CD4-positive, alpha-beta T cell (primary cell): ENCODE measurements at regions not wholly inside any gene's neighbourhood (a gene's known extent, or its start where the extent isn't known, plus 50 kb on each side); places are given as distances from the start of the nearest gene placed in this dataset.

Source experiments
- ATAC-seq: fragments of 200-7000 bp; cut with Tn5 transposase; one replicate; pipeline ENCODE4 v1.10.0; 2022; ENCODE audit warnings: mild to moderate bottlenecking; ENCODE audit not compliant: poor library complexity
- CTCF ChIA-PET: fragments of 350-600 bp; sonication (Branson Sonifier 250); formaldehyde crosslinking; loops from one replicate; lab custom pipeline; 2021; ENCODE audit warnings: antibody characterized with exemption, inconsistent platforms; lab: Charles Lee
- POLR2A ChIA-PET: fragments of 350-600 bp; sonication (Branson Sonifier 250); formaldehyde crosslinking; loops from one replicate; lab custom pipeline; 2021; ENCODE audit warnings: antibody characterized with exemption, inconsistent platforms; lab: Charles Lee
- DNase-seq, 14 experiments: peaks; one replicate each; pipeline ENCODE4 v3.0.0-alpha.2; 2013 to 2020; ENCODE audit warnings: mixed read lengths in 2 of 14
- H3K27ac ChIP-seq, 2 donors: one replicate each; pipeline versions ENCODE4 v1.5.1 to v1.7.0; 2013; ENCODE audit warnings: low read length in 2 of 2, low read depth in 1 of 2, mild to moderate bottlenecking in 1 of 2
- H3K27me3 ChIP-seq, 2 experiments: 1 replicate in 1 of 2; 2 replicates in 1 of 2; pipeline versions ENCODE4 v1.6.1 to v1.7.0; 2013; ENCODE audit warnings: low read length in 2 of 2, control low read depth in 1 of 2, mild to moderate bottlenecking in 1 of 2, moderate library complexity in 1 of 2; ENCODE audit not compliant: insufficient read depth in 2 of 2, control insufficient read depth in 1 of 2
- H3K36me3 ChIP-seq: one replicate; pipeline ENCODE4 v1.6.1; 2013; ENCODE audit warnings: low read length, control low read depth; ENCODE audit not compliant: insufficient read depth
- H3K4me1 ChIP-seq: one replicate; pipeline ENCODE4 v1.6.1; 2013; ENCODE audit warnings: low read length, control low read depth; ENCODE audit not compliant: insufficient read depth
- H3K4me3 ChIP-seq: one replicate; pipeline ENCODE4 v1.5.1; 2013; ENCODE audit warnings: mild to moderate bottlenecking, low read length, moderate library complexity
- H3K9me3 ChIP-seq, 2 experiments: 1 replicate in 1 of 2; 2 replicates in 1 of 2; pipeline versions ENCODE4 v1.6.1 to v1.7.0; 2013; ENCODE audit warnings: low read length in 2 of 2, mild to moderate bottlenecking in 2 of 2, control low read depth in 1 of 2, moderate library complexity in 1 of 2; ENCODE audit not compliant: control insufficient read depth in 1 of 2, insufficient read depth in 1 of 2
- H3K27ac Mint-ChIP-seq: one replicate; pipeline ENCODE4 v1.8.0; 2020; ENCODE audit warnings: mixed read lengths
- H3K27me3 Mint-ChIP-seq: one replicate; pipeline ENCODE4 v1.8.0; 2021; ENCODE audit warnings: mixed read lengths
- H3K36me3 Mint-ChIP-seq: one replicate; pipeline ENCODE4 v1.8.0; 2021; ENCODE audit warnings: low read depth, mixed read lengths
- H3K4me1 Mint-ChIP-seq: one replicate; pipeline ENCODE4 v1.8.0; 2021; ENCODE audit warnings: low read depth, mixed read lengths
- H3K4me3 Mint-ChIP-seq: one replicate; pipeline ENCODE4 v1.8.0; 2020; ENCODE audit warnings: mild to moderate bottlenecking, mixed read lengths
- H3K9me3 Mint-ChIP-seq: one replicate; pipeline ENCODE4 v1.8.0; 2020; ENCODE audit warnings: mixed read lengths
- CTCF ChIP-seq: fragments of 200-600 bp; IDR thresholded peaks from one replicate; pipeline ENCODE4 v1.8.0; 2022; ENCODE audit warnings: antibody characterized with exemption, mild to moderate bottlenecking
- intact Hi-C, 2 experiments: fragments of 100-400 bp; cut with DNase I in 1 of 2; cut with micrococcal nuclease in 1 of 2; formaldehyde crosslinking; loops; one replicate each; pipeline versions ENCODE4 v1.15.1 to v1.9.0; 2023 to 2025; cut with DNase I, micrococcal nuclease

GRCh38 chr10:3241967-3242650, 69.5 kb upstream of the PITRM1 start:
- H3K9me3 Mint-ChIP-seq, result no peaks in the 10 kb centered on the region
- H3K4me1 Mint-ChIP-seq, result peaks cover 5% of the 10 kb centered on the region
- DNase-seq, result no peak
- no peaks in the 10 kb centered on the region for H3K36me3 Mint-ChIP-seq
- Histone ChIP-seq H3K4me1 (peaks cover 4% of the 10 kb centered on the region), H3K9me3 (no peaks in the 10 kb centered on the region), H3K36me3 (no peaks in the 10 kb centered on the region), H3K27ac (no peak overlapping the region), H3K4me3 (no peak overlapping the region), H3K27me3 (peaks cover 0 to 8% of the 10 kb centered on the region in 2 experiments)
- intact Hi-C loops, result loop anchor here in 1 of 2 experiments (10.0 kb wide), 1 partner anchor 673 kb away; no protein-coding TSS in a partner anchor
- POLR2A ChIA-PET, result no interaction called here
- CTCF ChIA-PET, result no interaction called here
- peaks cover 21% of the 10 kb centered on the region for H3K27me3 Mint-ChIP-seq
- TF ChIP-seq CTCF, result no peak
- ATAC-seq, result no peak
- H3K4me3 Mint-ChIP-seq, result no peak overlapping the region
- H3K27ac Mint-ChIP-seq, result no peak overlapping the region

DNA sequence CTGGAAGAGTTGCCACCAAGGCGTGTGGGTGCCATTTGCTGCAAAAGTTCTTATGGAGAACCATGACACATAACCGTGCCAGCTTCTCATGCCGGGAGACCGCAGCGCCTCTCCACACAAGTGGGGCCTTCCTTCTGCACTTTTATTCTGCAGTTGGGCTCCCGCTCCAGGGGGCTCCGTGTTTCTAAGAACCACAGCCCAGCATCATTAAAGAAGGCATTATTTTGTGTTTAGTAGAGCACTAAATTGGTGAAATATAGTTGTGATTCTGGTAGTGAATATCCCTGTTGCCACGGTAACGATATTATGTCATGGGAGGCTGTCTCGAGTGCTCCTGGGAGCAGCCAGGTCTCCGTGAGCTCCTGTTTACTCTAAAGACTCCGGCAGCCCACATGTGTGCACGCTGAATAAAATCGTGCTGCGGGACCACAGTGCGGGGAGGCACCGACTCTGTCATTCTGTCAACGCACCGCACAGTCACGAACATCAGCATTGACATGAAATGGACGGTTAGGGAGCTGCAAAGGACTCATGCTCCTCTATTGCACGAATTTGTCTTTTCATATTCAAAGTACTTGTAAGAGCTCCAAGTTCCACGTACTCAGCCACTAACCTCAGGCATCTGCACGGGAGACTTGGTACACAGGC, 68.8 kb upstream of the PITRM1 start:
- Mint-ChIP-seq H3K27ac (no peak overlapping the region), H3K27me3 (peaks cover 21% of the 10 kb centered on the region), H3K4me3 (no peak overlapping the region), H3K9me3 (no peaks in the 10 kb centered on the region), H3K4me1 (peaks cover 5% of the 10 kb centered on the region), H3K36me3 (no peaks in the 10 kb centered on the region)
- no peak for TF ChIP-seq CTCF
- intact Hi-C loops, result loop anchor here in 1 of 2 experiments (10.0 kb wide), 1 partner anchor 673 kb away; no protein-coding TSS in a partner anchor
- Histone ChIP-seq H3K27me3 (peaks cover 0 to 8% of the 10 kb centered on the region in 2 experiments), H3K9me3 (no peaks in the 10 kb centered on the region), H3K4me3 (no peak overlapping the region), H3K4me1 (peaks cover 4% of the 10 kb centered on the region), H3K36me3 (no peaks in the 10 kb centered on the region), H3K27ac (no peak overlapping the region)
- DNase-seq (no peak), ATAC-seq (no peak)
- CTCF ChIA-PET, result no interaction called here
- POLR2A ChIA-PET, result no interaction called here

- ATAC-seq (no peak), DNase-seq (no peak)
- POLR2A ChIA-PET, result interaction anchor here (0.6 to 1.5 kb wide), 2 partner anchors 545 to 741 kb away, joined by 3 to 5 read pairs; partner anchors contain the start of gene KLF6
- Mint-ChIP-seq H3K27me3 (peaks cover 21% of the 10 kb centered on the region), H3K9me3 (no peaks in the 10 kb centered on the region), H3K4me3 (no peak overlapping the region), H3K27ac (no peak overlapping the region), H3K36me3 (no peaks in the 10 kb centered on the region), H3K4me1 (peaks cover 5% of the 10 kb centered on the region)
- H3K36me3 ChIP-seq, result no peaks in the 10 kb centered on the region
- intact Hi-C loops, result loop anchor here (1.0 to 10.0 kb wide), 3 partner anchors 675 to 1527 kb away; no protein-coding TSS in a partner anchor
- no peak overlapping the region for H3K27ac ChIP-seq
- peaks cover 0 to 8% of the 10 kb centered on the region in 2 experiments for H3K27me3 ChIP-seq
- TF ChIP-seq CTCF, result no peak
- CTCF ChIA-PET, result interaction anchor here (1.1 kb wide), 1 partner anchor 1417 kb away, joined by 3 read pairs; no protein-coding TSS in a partner anchor
- peaks cover 4% of the 10 kb centered on the region for H3K4me1 ChIP-seq
- H3K9me3 ChIP-seq, result no peaks in the 10 kb centered on the region
- H3K4me3 ChIP-seq, result no peak overlapping the region
Observed at GRCh38 chr10:3239920-3240894, 67.6 kb upstream of the PITRM1 start.
